ENCODE measurements at regions not wholly inside any gene's neighbourhood (a gene's known extent, or its start where the extent isn't known, plus 50 kb on each side); places are given as distances from the start of the nearest gene placed in this dataset.
"Not testable (repeated sequence)": the region's sequence is repeated elsewhere in the genome, so short reads cannot be mapped to it uniquely, and the experiment has no call there.

DNA sequence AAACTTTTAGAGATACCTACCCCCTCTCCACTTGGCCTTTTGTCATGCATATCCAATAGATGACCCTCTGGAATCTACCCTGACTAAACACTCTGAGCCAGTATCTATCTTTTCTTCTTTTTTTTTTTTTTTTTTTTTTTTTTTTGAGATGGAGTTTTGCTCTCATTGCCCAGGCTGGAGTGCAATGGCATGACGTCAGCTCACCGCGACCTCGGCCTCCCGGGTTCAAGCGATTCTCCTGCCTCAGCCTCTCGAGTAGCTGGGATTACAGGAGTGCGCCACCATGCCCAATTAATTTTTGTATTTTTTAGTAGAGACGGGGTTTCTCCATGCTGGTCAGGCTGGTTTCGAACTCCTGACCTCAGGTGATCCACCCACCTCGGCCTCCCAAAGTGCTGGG, 50.8 kb upstream of the GRIN2B start:
- H3K4me3 ChIP-seq (replicated peaks; ENCODE audit: insufficient read depth, low read length); H3K27me3 ChIP-seq (ENCODE audit: insufficient read depth, poor library complexity, severe bottlenecking); DNase-seq (ENCODE audit: low read depth in 1 of 2, low spot score in 1 of 2); H3K27ac ChIP-seq (replicated peaks): not testable (repeated sequence)

DNA sequence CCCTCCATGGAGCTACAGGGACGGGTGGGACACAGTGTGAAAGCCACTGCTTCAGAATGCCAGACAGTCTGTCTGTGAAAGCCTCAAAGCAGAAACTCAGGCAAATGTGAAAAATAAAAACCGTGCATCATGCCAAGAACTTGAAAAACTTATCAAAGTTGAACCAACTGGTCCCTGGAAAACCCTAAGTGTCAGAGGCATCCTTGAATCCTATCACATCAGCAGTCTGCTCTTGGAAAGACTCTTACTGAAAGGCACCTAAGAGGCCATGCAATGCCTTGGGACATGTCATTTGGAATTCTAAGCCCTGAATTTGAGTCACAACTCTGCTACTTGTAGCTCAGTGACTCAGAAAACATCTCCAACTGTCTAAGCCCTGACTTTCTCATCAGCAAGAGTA, 62.4 kb upstream of the GRIN2B start:
- H3K27ac ChIP-seq (replicated peaks), result no peak overlapping the region
- TF ChIP-seq, protein P1, sequence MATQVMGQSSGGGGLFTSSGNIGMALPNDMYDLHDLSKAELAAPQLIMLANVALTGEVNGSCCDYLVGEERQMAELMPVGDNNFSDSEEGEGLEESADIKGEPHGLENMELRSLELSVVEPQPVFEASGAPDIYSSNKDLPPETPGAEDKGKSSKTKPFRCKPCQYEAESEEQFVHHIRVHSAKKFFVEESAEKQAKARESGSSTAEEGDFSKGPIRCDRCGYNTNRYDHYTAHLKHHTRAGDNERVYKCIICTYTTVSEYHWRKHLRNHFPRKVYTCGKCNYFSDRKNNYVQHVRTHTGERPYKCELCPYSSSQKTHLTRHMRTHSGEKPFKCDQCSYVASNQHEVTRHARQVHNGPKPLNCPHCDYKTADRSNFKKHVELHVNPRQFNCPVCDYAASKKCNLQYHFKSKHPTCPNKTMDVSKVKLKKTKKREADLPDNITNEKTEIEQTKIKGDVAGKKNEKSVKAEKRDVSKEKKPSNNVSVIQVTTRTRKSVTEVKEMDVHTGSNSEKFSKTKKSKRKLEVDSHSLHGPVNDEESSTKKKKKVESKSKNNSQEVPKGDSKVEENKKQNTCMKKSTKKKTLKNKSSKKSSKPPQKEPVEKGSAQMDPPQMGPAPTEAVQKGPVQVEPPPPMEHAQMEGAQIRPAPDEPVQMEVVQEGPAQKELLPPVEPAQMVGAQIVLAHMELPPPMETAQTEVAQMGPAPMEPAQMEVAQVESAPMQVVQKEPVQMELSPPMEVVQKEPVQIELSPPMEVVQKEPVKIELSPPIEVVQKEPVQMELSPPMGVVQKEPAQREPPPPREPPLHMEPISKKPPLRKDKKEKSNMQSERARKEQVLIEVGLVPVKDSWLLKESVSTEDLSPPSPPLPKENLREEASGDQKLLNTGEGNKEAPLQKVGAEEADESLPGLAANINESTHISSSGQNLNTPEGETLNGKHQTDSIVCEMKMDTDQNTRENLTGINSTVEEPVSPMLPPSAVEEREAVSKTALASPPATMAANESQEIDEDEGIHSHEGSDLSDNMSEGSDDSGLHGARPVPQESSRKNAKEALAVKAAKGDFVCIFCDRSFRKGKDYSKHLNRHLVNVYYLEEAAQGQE (IDR thresholded peaks at IDR 0.05; ENCODE audit: insufficient replicate concordance, low read depth), result no peak
- TF ChIP-seq SPI1 (IDR thresholded peaks at IDR 0.05; ENCODE audit: borderline replicate concordance, low read depth) (no peak), GABPA (IDR thresholded peaks at IDR 0.05; ENCODE audit: low read depth) (no peak), POLR2AphosphoS5 (IDR thresholded peaks at IDR 0.05; ENCODE audit: low read depth) (no peak)
- TF ChIP-seq, protein P2, sequence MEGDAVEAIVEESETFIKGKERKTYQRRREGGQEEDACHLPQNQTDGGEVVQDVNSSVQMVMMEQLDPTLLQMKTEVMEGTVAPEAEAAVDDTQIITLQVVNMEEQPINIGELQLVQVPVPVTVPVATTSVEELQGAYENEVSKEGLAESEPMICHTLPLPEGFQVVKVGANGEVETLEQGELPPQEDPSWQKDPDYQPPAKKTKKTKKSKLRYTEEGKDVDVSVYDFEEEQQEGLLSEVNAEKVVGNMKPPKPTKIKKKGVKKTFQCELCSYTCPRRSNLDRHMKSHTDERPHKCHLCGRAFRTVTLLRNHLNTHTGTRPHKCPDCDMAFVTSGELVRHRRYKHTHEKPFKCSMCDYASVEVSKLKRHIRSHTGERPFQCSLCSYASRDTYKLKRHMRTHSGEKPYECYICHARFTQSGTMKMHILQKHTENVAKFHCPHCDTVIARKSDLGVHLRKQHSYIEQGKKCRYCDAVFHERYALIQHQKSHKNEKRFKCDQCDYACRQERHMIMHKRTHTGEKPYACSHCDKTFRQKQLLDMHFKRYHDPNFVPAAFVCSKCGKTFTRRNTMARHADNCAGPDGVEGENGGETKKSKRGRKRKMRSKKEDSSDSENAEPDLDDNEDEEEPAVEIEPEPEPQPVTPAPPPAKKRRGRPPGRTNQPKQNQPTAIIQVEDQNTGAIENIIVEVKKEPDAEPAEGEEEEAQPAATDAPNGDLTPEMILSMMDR (IDR thresholded peaks at IDR 0.05; ENCODE audit: insufficient read depth, low read length), result no peak
- no peak for DNase-seq (ENCODE audit: low read depth in 1 of 2, low spot score in 1 of 2)
- no peaks in the 10 kb centered on the region for H3K27me3 ChIP-seq (ENCODE audit: insufficient read depth, poor library complexity, severe bottlenecking)
- H3K4me3 ChIP-seq (replicated peaks; ENCODE audit: insufficient read depth, low read length), result no peak overlapping the region

DNA sequence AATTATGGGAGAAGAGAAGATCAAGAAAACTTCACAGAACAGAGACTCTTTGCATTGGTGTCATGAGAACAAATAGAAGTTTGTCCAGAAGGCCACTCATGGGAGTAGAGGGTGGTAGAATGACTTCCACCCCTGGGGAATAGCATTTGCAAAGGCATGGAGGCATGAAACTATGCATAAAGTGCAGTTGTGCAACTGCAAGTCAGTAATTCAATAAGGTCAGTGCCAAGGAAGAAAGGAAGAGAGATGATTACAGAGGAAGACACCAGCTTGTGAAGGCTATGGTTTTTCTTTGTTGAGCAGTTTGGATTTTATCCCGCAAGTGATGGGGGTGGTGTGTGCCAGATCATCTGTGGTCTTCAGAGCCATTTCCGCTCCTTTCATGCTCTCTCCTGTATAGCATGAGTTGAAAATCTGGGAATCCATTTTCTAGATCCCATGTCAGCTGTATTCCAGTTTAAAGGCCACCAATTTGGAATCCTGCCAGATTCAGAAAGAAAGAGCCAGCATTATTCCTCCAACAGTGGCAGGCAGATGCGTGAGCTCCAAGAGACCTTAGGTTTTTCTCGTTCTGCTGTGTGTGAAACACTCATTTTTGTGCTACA, 67.6 kb upstream of the GRIN2B start:
- no peak overlapping the region for H3K27ac ChIP-seq (replicated peaks)
- no peak overlapping the region for H3K4me3 ChIP-seq (replicated peaks; ENCODE audit: insufficient read depth, low read length)
- no peak for DNase-seq (ENCODE audit: low read depth in 1 of 2, low spot score in 1 of 2)
- peaks cover 2% of the 10 kb centered on the region for H3K27me3 ChIP-seq (ENCODE audit: insufficient read depth, poor library complexity, severe bottlenecking)
- TF ChIP-seq, protein P2 (IDR thresholded peaks at IDR 0.05; ENCODE audit: insufficient read depth, low read length), result no peak
- TF ChIP-seq POLR2AphosphoS5 (IDR thresholded peaks at IDR 0.05; ENCODE audit: low read depth), result no peak
- TF ChIP-seq, protein P1 (IDR thresholded peaks at IDR 0.05; ENCODE audit: insufficient replicate concordance, low read depth), result no peak
- TF ChIP-seq SPI1 (IDR thresholded peaks at IDR 0.05; ENCODE audit: borderline replicate concordance, low read depth), result no peak
- no peak for TF ChIP-seq GABPA (IDR thresholded peaks at IDR 0.05; ENCODE audit: low read depth)

DNA sequence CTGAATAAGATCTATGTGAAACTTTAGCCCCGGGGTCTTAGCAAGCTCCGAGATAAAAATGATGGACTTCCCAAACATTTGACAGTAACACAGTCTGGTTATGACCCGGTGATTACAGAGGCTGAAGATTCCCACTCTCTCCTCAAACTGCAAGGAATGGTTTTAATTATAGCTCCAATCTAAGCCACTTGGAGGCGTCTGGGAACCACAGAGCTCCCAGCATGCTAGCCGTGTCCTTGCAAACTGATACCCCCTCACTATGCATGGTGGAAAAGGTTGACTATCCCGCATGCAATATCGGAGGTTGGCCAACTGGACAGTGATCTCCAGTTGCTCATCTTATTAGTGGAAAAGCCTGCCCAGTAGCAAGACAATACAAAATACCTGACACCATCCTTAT, 76.5 kb upstream of the GRIN2B start:
- Histone ChIP-seq H3K4me3 (replicated peaks; ENCODE audit: insufficient read depth, low read length) (no peak overlapping the region), H3K27me3 (ENCODE audit: insufficient read depth, poor library complexity, severe bottlenecking) (no peaks in the 10 kb centered on the region), H3K27ac (replicated peaks) (no peak overlapping the region)
- TF ChIP-seq, protein P2 (IDR thresholded peaks at IDR 0.05; ENCODE audit: insufficient read depth, low read length), result no peak
- TF ChIP-seq GABPA (IDR thresholded peaks at IDR 0.05; ENCODE audit: low read depth) (no peak), SPI1 (IDR thresholded peaks at IDR 0.05; ENCODE audit: borderline replicate concordance, low read depth) (no peak), POLR2AphosphoS5 (IDR thresholded peaks at IDR 0.05; ENCODE audit: low read depth) (no peak)
- TF ChIP-seq, protein P1 (IDR thresholded peaks at IDR 0.05; ENCODE audit: insufficient replicate concordance, low read depth), result no peak
- no peak for DNase-seq (ENCODE audit: low read depth in 1 of 2, low spot score in 1 of 2)
